GM23338 (cell line): ENCODE measurements at regions not wholly inside any gene's neighbourhood (a gene's known extent, or its start where the extent isn't known, plus 50 kb on each side); places are given as distances from the start of the nearest gene placed in this dataset.

ENCODE experiments used
- ATAC-seq: fragments of 200-7000 bp; cut with Tn5 transposase; 3 replicates; pipeline ENCODE4 v1.9.1; 2020
- DNase-seq: peaks from one replicate; pipeline ENCODE4 v3.0.0-alpha.2; 2015; ENCODE audit warnings: low spot score
- H2AFZ ChIP-seq: fragments of 200-600 bp; sonication (generic); 2 replicates; pipeline ENCODE4 v1.8.0; 2016; ENCODE audit warnings: antibody characterized with exemption, mild to moderate bottlenecking, moderate library complexity
- H3F3A ChIP-seq: fragments of 200-600 bp; sonication (generic); replicated peaks from 2 replicates; pipeline ENCODE4 v1.8.0; 2017; ENCODE audit warnings: antibody characterized with exemption, mixed run types, low read depth
- H3K27ac ChIP-seq: fragments of 200-600 bp; sonication (generic); 2 replicates; pipeline ENCODE4 v1.6.1; 2016; ENCODE audit warnings: low read depth
- H3K27me3 ChIP-seq: fragments of 200-600 bp; sonication (generic); 2 replicates; pipeline ENCODE4 v1.8.0; 2016; ENCODE audit warnings: mild to moderate bottlenecking, mixed run types, moderate library complexity; ENCODE audit not compliant: insufficient read depth
- H3K36me3 ChIP-seq: fragments of 200-600 bp; sonication (generic); 2 replicates; pipeline ENCODE4 v1.8.0; 2016; ENCODE audit warnings: mild to moderate bottlenecking; ENCODE audit not compliant: insufficient read depth
- H3K4me1 ChIP-seq: fragments of 200-600 bp; sonication (generic); 2 replicates; pipeline ENCODE4 v1.8.0; 2016; ENCODE audit warnings: mild to moderate bottlenecking, moderate library complexity; ENCODE audit not compliant: insufficient read depth
- H3K4me2 ChIP-seq: fragments of 200-600 bp; sonication (generic); 2 replicates; pipeline ENCODE4 v1.7.1; 2017; ENCODE audit warnings: mixed run types
- H3K4me3 ChIP-seq: fragments of 200-600 bp; sonication (generic); 2 replicates; pipeline ENCODE4 v1.6.1; 2016; ENCODE audit warnings: mixed run types
- H3K79me2 ChIP-seq: fragments of 200-600 bp; sonication (generic); replicated peaks from 2 replicates; pipeline ENCODE4 v1.8.0; 2017; ENCODE audit warnings: mild to moderate bottlenecking; ENCODE audit not compliant: insufficient read depth
- H3K9me2 ChIP-seq: fragments of 200-600 bp; sonication (generic); 2 replicates; pipeline ENCODE4 v1.8.0; 2017; ENCODE audit not compliant: insufficient read depth
- H4K20me1 ChIP-seq: fragments of 200-600 bp; sonication (generic); replicated peaks from 2 replicates; pipeline ENCODE4 v1.8.0; 2017; ENCODE audit warnings: mild to moderate bottlenecking; ENCODE audit not compliant: insufficient read depth
- H3K27ac Mint-ChIP-seq: 2 replicates; pipeline ENCODE4 v1.8.0; 2020; ENCODE audit warnings: inconsistent platforms, mild to moderate bottlenecking, moderate library complexity, mixed read lengths
- H3K27me3 Mint-ChIP-seq: 3 replicates; pipeline ENCODE4 v1.8.0; 2022; ENCODE audit warnings: low read depth, mild to moderate bottlenecking, moderate library complexity, mixed read lengths, inconsistent platforms; ENCODE audit not compliant: insufficient read depth, poor library complexity
- H3K36me3 Mint-ChIP-seq: 3 replicates; pipeline ENCODE4 v1.8.0; 2021; ENCODE audit warnings: low read depth, mild to moderate bottlenecking, inconsistent platforms, moderate library complexity, mixed read lengths
- H3K4me1 Mint-ChIP-seq: 3 replicates; pipeline ENCODE4 v1.8.0; 2020; ENCODE audit warnings: mild to moderate bottlenecking, inconsistent platforms, mixed read lengths
- H3K4me3 Mint-ChIP-seq: 3 replicates; pipeline ENCODE4 v1.8.0; 2021; ENCODE audit warnings: moderate library complexity, mild to moderate bottlenecking, inconsistent platforms, mixed read lengths
- H3K9me3 Mint-ChIP-seq: 3 replicates; pipeline ENCODE4 v1.8.0; 2020; ENCODE audit warnings: moderate library complexity, mild to moderate bottlenecking, inconsistent platforms, mixed read lengths
- CREB1 ChIP-seq: fragments of 250-450 bp; sonication (Bioruptor Pico); IDR thresholded peaks from 2 replicates; pipeline ENCODE4 v1.5.0; 2020; ENCODE audit warnings: low read depth, mild to moderate bottlenecking, moderate library complexity
- CTCF ChIP-seq, 2 experiments: fragments of 200-600 bp in 1 of 2; sonication (generic) in 1 of 2; conservative IDR thresholded peaks; 2 replicates each; pipeline versions ENCODE4 v1.5.1 to v1.6.1; 2016 to 2017; ENCODE audit warnings: antibody characterized with exemption in 2 of 2, low read depth in 2 of 2, mild to moderate bottlenecking in 2 of 2, moderate library complexity in 1 of 2
- ETS1 ChIP-seq: IDR thresholded peaks from 2 replicates; pipeline ENCODE4 v1.6.1; 2016; ENCODE audit warnings: antibody characterized with exemption
- EZH2 ChIP-seq: fragments of 200-600 bp; sonication (generic); IDR thresholded peaks from one replicate; pipeline ENCODE4 v1.8.0; 2017; ENCODE audit warnings: antibody characterized with exemption, mild to moderate bottlenecking, low read depth; ENCODE audit not compliant: unreplicated experiment
- EZH2phosphoT487 ChIP-seq: fragments of 200-600 bp; sonication (generic); IDR thresholded peaks from one replicate; pipeline ENCODE4 v1.8.1; 2018; ENCODE audit warnings: antibody characterized with exemption; ENCODE audit not compliant: unreplicated experiment
- JUNB ChIP-seq: IDR thresholded peaks from one replicate; pipeline ENCODE4 v1.6.1; 2016; ENCODE audit warnings: antibody characterized with exemption; ENCODE audit not compliant: unreplicated experiment
- NANOG ChIP-seq: IDR thresholded peaks from 2 replicates; pipeline ENCODE4 v1.6.1; 2016; ENCODE audit warnings: antibody characterized with exemption, borderline replicate concordance
- POLR2AphosphoS5 ChIP-seq: IDR thresholded peaks from 2 replicates; pipeline ENCODE4 v1.6.1; 2016; ENCODE audit warnings: antibody characterized with exemption, low read depth
- REST ChIP-seq: IDR thresholded peaks from one replicate; pipeline ENCODE4 v1.6.1; 2018; ENCODE audit warnings: antibody characterized with exemption; ENCODE audit not compliant: unreplicated experiment
- STAT1 ChIP-seq: IDR thresholded peaks from one replicate; pipeline ENCODE4 v1.6.1; 2016; ENCODE audit warnings: antibody characterized with exemption; ENCODE audit not compliant: unreplicated experiment
- ZNF114 ChIP-seq: fragments of 250-450 bp; sonication (Bioruptor Pico); IDR thresholded peaks from 2 replicates; pipeline ENCODE4 v1.5.0; 2020; ENCODE audit warnings: mild to moderate bottlenecking, moderate library complexity
- ZNF331 ChIP-seq: fragments of 250-450 bp; sonication (Bioruptor Pico); IDR thresholded peaks from 2 replicates; pipeline ENCODE4 v1.5.0; 2020; ENCODE audit warnings: low read depth, mild to moderate bottlenecking, moderate library complexity

GRCh38 chr5:61796773-61797172 is 464.7 kb downstream of the ZSWIM6 start:
- Mint-ChIP-seq H3K27ac (no peak overlapping the region), H3K36me3 (no peaks in the 10 kb centered on the region), H3K9me3 (no peaks in the 10 kb centered on the region), H3K27me3 (peaks cover 1% of the 10 kb centered on the region), H3K4me1 (no peaks in the 10 kb centered on the region), H3K4me3 (no peak overlapping the region)
- no peaks in the 10 kb centered on the region for H3K27me3 ChIP-seq
- ATAC-seq (no peak), DNase-seq (no peak)
- H3K36me3 ChIP-seq, result no peaks in the 10 kb centered on the region
- no peaks in the 10 kb centered on the region for H3F3A ChIP-seq
- H3K27ac ChIP-seq, result no peak overlapping the region
- H3K4me1 ChIP-seq, result no peaks in the 10 kb centered on the region
- no peak for TF ChIP-seq POLR2AphosphoS5
- TF ChIP-seq ZNF331 (CRISPR knock-in tag), result no peak
- TF ChIP-seq EZH2, result no peak
- TF ChIP-seq NANOG, result no peak
- no peak for TF ChIP-seq ETS1
- TF ChIP-seq CTCF (conservative IDR thresholded peaks at IDR 0.05; ENCODE audit: low read depth in 2 of 2), result no peak
- TF ChIP-seq REST, result no peak
- no peak for TF ChIP-seq JUNB
- no peak for TF ChIP-seq STAT1
- no peak for TF ChIP-seq CREB1 (CRISPR knock-in tag)
- no peak for TF ChIP-seq EZH2phosphoT487
- TF ChIP-seq ZNF114 (CRISPR knock-in tag), result no peak
- H4K20me1 ChIP-seq, result no peaks in the 10 kb centered on the region
- 0 out of 2 replicates have a peak overlapping the region, but pooled peaks have one; percentile 59 for H2AFZ ChIP-seq
- H3K79me2 ChIP-seq, result no peaks in the 10 kb centered on the region
- H3K4me2 ChIP-seq, result no peak overlapping the region
- H3K9me2 ChIP-seq, result peaks cover 3% of the 10 kb centered on the region
- H3K4me3 ChIP-seq, result no peak overlapping the region
